SH-SY5Y (cell line): ENCODE measurements at regions not wholly inside any gene's neighbourhood (a gene's known extent, or its start where the extent isn't known, plus 50 kb on each side); places are given as distances from the start of the nearest gene placed in this dataset.

ENCODE experiments used
- GATA2 ChIP-seq: IDR thresholded peaks from 2 replicates; pipeline ENCODE4 v1.6.1; 2011; ENCODE audit warnings: mild to moderate bottlenecking, low read depth, low read length
- GATA3 ChIP-seq: IDR thresholded peaks from 2 replicates; pipeline ENCODE4 v1.6.1; 2011; ENCODE audit warnings: low read depth, mild to moderate bottlenecking, low read length, moderate library complexity

DNA sequence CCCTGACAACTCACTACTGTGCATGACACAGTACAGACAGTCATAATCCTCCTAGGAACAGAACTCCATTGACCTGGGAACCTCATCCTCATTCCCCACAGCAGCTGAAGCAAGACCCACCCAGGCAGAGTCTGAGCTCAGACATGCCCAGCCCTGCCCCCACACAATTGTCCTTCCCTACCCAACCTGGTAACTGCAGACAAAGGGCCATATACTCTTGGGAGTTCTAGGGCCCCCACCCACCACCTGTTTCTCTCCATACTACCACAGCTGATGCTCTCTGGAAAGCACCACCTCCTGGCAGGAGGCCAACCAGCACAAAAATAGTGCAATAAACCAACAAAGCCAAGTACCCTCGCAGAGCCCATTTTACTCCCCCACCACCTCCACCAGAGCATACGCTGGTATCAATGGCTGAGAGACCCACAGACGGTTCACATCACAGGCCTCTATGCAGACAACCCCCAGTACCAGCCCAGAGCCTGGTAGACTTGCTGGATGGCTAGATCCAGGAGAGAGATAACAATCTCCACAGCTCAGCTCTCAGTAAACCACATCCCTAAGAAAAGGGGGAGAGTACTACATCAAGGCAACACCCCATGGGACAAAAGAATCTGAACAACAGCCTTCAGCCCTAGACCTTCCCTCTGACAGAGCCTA lies 159.7 kb upstream of the CXADR start:
- TF ChIP-seq GATA3 (peak; percentile 23; the same call in 1 of the 2 replicates), GATA2 (peak; percentile 68)
